Activated T-cell treated with anti-CD3 and anti-CD28 coated beads, Interleukin-2, amount 50 U/mL, for 72 hours (primary cell): ENCODE measurements at regions not wholly inside any gene's neighbourhood (a gene's known extent, or its start where the extent isn't known, plus 50 kb on each side); places are given as distances from the start of the nearest gene placed in this dataset.
"Not testable (repeated sequence)": the region's sequence is repeated elsewhere in the genome, so short reads cannot be mapped to it uniquely, and the experiment has no call there.

Experiments
- ATAC-seq, 2 donors: fragments of 150-1000 bp; cut with Tn5 transposase; replicated peaks in 1 of 2; 2 replicates each; pipeline ENCODE4 v1.10.0; 2021; ENCODE audit warnings: moderate library complexity in 2 of 2, mild to moderate bottlenecking in 1 of 2
- DNase-seq, 2 donors: peaks; one replicate each; pipeline ENCODE4 v3.0.0; 2021 to 2022; ENCODE audit warnings: mixed read lengths in 1 of 2
- H3K27ac Mint-ChIP-seq: one replicate; pipeline ENCODE4 v1.8.0; 2022; ENCODE audit warnings: mild to moderate bottlenecking, moderate library complexity, mixed read lengths
- H3K27me3 Mint-ChIP-seq: one replicate; pipeline ENCODE4 v1.8.0; 2022; ENCODE audit warnings: low read depth, mixed read lengths
- H3K36me3 Mint-ChIP-seq, 2 donors: one replicate each; pipeline ENCODE4 v1.8.0; 2022; ENCODE audit warnings: mixed read lengths in 2 of 2, mild to moderate bottlenecking in 1 of 2; ENCODE audit not compliant: insufficient read depth in 2 of 2
- H3K4me1 Mint-ChIP-seq: one replicate; pipeline ENCODE4 v1.8.0; 2022; ENCODE audit warnings: low read depth, mixed read lengths
- H3K4me3 Mint-ChIP-seq, 2 donors: one replicate each; pipeline ENCODE4 v1.8.0; 2022; ENCODE audit warnings: mild to moderate bottlenecking in 2 of 2, mixed read lengths in 2 of 2, moderate library complexity in 2 of 2
- H3K9me3 Mint-ChIP-seq, 2 donors: one replicate each; pipeline ENCODE4 v1.8.0; 2022; ENCODE audit warnings: mixed read lengths in 2 of 2

- H3K4me1 Mint-ChIP-seq, H3K27me3 Mint-ChIP-seq, H3K27ac Mint-ChIP-seq: not testable (repeated sequence)
Observed at GRCh38 chr7:39798077-39798476, 152.0 kb upstream of the CDK13 start.

GRCh38 chr7:39808796-39809481 lies 141.1 kb upstream of the CDK13 start:
- ATAC-seq (no peak), DNase-seq (no peak)
- Mint-ChIP-seq H3K36me3 (no peaks in the 10 kb centered on the region), H3K4me3 (no peak overlapping the region), H3K9me3 (no peaks in the 10 kb centered on the region), H3K4me1 (no peaks in the 10 kb centered on the region), H3K27me3 (peaks cover 11% of the 10 kb centered on the region), H3K27ac (no peak overlapping the region)

More at GRCh38 chr7:39798077-39798476, 152.0 kb upstream of the CDK13 start:
- not testable (repeated sequence) for ATAC-seq, DNase-seq, H3K4me3 Mint-ChIP-seq, H3K36me3 Mint-ChIP-seq, H3K9me3 Mint-ChIP-seq

DNA sequence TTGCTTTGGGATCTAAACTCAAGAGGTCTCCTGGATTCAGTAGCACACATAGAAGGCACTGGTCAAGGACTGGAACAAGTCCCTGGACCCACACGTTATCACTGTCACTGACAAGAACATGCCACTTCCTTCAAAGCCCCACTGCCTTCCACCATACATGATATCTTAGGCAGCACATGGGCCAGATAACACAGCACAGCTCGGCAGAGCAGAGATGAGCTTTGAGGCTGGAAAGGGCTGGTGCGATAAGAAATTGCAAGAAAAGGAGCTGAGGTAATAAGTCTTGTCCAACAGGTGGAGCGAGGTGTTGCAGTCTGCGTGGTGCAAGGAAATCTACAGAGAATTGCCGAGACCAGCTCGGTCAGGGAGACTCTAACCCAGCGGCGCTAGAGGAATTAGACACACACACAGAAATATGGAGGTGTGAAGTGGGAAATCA lies 139.8 kb upstream of the CDK13 start:
- DNase-seq (no peak), ATAC-seq (no peak)
- H3K27me3 Mint-ChIP-seq = peaks cover 24% of the 10 kb centered on the region

DNA sequence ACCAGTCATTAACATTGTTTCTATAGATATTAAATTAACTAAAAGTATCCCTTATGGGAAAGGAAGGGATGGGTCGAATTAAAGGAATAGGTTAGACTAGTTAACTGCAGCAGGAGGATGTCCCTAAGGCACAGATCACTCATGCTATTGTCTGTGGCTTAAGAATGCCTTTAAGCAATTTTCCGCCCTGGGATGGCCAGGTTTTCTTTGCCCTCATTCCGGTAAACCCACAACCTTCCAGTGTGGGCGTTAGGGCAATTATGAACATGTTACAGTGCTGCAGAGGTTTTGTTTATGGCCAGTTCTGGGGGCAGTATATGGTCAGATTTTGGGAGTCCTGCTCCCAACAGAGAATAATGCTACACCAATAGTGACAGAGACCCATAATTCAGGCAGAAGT lies 139.3 kb upstream of the CDK13 start:
- H3K27me3 Mint-ChIP-seq = peaks cover 29% of the 10 kb centered on the region
- ATAC-seq (no peak), DNase-seq (no peak)
- H3K4me1 Mint-ChIP-seq = no peaks in the 10 kb centered on the region
- H3K4me3 Mint-ChIP-seq = no peak overlapping the region
- no peak overlapping the region for H3K27ac Mint-ChIP-seq
- H3K36me3 Mint-ChIP-seq = no peaks in the 10 kb centered on the region
- no peaks in the 10 kb centered on the region for H3K9me3 Mint-ChIP-seq

More for the DNA sequence above, 139.8 kb upstream of the CDK13 start:
- H3K4me3 Mint-ChIP-seq = no peak overlapping the region
- no peaks in the 10 kb centered on the region for H3K9me3 Mint-ChIP-seq
- H3K4me1 Mint-ChIP-seq = no peaks in the 10 kb centered on the region
- no peak overlapping the region for H3K27ac Mint-ChIP-seq
- H3K36me3 Mint-ChIP-seq = no peaks in the 10 kb centered on the region

- no peak for ATAC-seq
- H3K36me3 Mint-ChIP-seq = no peaks in the 10 kb centered on the region
- H3K4me1 Mint-ChIP-seq = no peaks in the 10 kb centered on the region
- H3K4me3 Mint-ChIP-seq = no peak overlapping the region
- no peak overlapping the region for H3K27ac Mint-ChIP-seq
- H3K9me3 Mint-ChIP-seq = no peaks in the 10 kb centered on the region
- H3K27me3 Mint-ChIP-seq = peaks cover 34% of the 10 kb centered on the region
- DNase-seq = no peak
Observed at GRCh38 chr7:39811161-39811614, 138.9 kb upstream of the CDK13 start.

DNA sequence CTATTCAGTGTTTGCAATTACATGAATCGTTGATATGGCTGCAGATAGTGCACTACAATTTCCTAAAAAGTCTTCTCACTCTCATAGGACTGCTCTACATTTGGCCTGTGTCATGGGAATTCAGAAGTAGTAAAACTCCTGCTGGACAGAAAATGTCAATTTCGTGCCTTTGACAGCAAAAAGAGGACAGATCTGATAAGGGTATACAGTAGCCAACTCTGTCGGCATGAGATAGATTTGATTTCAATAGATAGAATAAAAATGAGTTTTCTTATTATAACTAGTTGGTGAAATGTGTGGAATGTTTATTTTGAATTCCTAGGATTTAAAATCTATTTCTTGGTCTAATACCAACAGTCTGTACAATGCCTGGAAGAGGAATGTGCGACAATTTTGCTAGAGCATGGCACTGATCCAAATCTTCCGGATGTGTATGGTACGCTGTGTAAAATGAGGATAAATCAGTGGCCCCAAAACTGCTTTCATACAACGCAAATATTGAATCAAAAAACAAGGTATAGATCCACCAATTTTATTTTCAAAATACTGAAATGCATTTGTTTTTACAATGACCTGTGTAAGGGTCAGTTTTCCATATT lies 133.5 kb upstream of the CDK13 start:
- Mint-ChIP-seq H3K36me3 (no peaks in the 10 kb centered on the region), H3K4me3 (no peak overlapping the region), H3K27me3 (peaks cover 52% of the 10 kb centered on the region), H3K27ac (no peak overlapping the region), H3K4me1 (no peaks in the 10 kb centered on the region), H3K9me3 (no peaks in the 10 kb centered on the region)
- no peak for DNase-seq
- ATAC-seq = no peak

DNA sequence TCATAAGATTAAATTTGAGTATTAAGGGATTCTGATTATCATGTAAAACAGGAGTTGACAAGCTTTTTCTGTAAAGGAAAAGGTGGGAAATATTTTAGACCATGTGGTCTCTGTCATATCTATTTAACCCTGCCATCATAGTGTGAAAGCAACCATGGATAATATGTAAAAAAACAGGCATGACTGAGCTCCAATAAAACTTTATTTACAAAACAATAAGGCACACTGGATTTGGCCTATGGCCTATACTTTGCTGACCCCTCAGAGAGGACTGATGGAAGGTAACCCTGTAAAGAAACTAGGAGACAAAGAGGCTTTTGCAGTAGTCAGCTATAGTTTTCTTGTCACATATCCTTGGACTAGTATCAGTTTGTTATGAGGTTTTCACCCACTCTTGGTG lies 130.5 kb upstream of the CDK13 start:
- DNase-seq (no peak), ATAC-seq (no peak)
- no peaks in the 10 kb centered on the region for H3K9me3 Mint-ChIP-seq
- no peaks in the 10 kb centered on the region for H3K36me3 Mint-ChIP-seq
- peaks cover 52% of the 10 kb centered on the region for H3K27me3 Mint-ChIP-seq
- H3K4me3 Mint-ChIP-seq = no peak overlapping the region
- no peak overlapping the region for H3K27ac Mint-ChIP-seq
- no peaks in the 10 kb centered on the region for H3K4me1 Mint-ChIP-seq

DNA sequence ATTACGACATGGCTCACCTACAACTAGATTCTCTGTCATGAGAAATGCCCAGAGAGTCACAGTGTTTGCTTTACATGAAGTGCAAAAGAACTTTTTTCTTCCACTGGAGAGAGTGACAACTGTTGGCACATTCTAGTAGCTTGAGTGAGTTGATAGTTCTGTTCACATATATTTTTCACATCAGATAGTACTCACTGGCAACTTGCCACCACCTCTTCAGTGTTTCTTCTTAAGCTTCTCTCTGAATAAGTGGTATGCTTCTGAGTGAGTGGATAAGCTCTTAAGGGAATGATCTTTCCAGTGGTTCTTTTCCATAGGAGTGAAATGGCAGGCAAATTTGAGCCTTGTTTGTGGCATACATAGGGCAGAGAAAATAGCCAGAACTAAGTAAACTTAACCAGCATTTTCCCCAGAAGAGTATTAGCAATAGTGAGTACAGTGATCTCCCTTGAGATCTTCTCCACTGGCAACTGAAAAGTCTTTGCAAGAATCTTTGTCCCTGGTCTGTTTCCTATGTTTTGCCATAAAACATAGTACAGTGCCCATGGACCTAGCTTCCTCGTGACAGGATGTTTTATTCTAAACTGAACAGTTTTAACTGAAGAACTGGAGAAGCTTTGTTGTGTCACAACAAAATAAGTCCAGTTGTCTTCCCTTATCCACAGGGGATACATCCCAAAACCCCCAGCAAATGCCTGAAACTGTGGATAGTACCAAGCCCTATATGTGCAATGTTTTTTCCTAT lies 125.4 kb upstream of the CDK13 start:
- no peaks in the 10 kb centered on the region for H3K9me3 Mint-ChIP-seq
- H3K27ac Mint-ChIP-seq = no peak overlapping the region
- DNase-seq = no peak
- H3K4me1 Mint-ChIP-seq = peaks cover 5% of the 10 kb centered on the region
- no peak for ATAC-seq
- H3K4me3 Mint-ChIP-seq = no peak overlapping the region
- peaks cover 38% of the 10 kb centered on the region for H3K27me3 Mint-ChIP-seq
- no peaks in the 10 kb centered on the region for H3K36me3 Mint-ChIP-seq

GRCh38 chr7:39825401-39825980 lies 124.6 kb upstream of the CDK13 start:
- Mint-ChIP-seq H3K9me3 (no peaks in the 10 kb centered on the region), H3K36me3 (no peaks in the 10 kb centered on the region), H3K4me1 (peaks cover 5% of the 10 kb centered on the region), H3K27me3 (peaks cover 38% of the 10 kb centered on the region), H3K4me3 (no peak overlapping the region), H3K27ac (no peak overlapping the region)
- DNase-seq (no peak), ATAC-seq (no peak)

GRCh38 chr7:39826166-39826565 lies 123.9 kb upstream of the CDK13 start:
- ATAC-seq = no peak
- Mint-ChIP-seq H3K27ac (no peak overlapping the region), H3K4me1 (peaks cover 5% of the 10 kb centered on the region), H3K9me3 (no peaks in the 10 kb centered on the region), H3K4me3 (no peak overlapping the region), H3K27me3 (peaks cover 40% of the 10 kb centered on the region), H3K36me3 (no peaks in the 10 kb centered on the region)
- no peak for DNase-seq

GRCh38 chr7:39827571-39827970 lies 122.5 kb upstream of the CDK13 start:
- Mint-ChIP-seq H3K4me1 (peaks cover 5% of the 10 kb centered on the region), H3K4me3 (no peak overlapping the region), H3K9me3 (no peaks in the 10 kb centered on the region), H3K27me3 (peaks cover 45% of the 10 kb centered on the region), H3K36me3 (no peaks in the 10 kb centered on the region), H3K27ac (no peak overlapping the region)
- no peak for ATAC-seq
- no peak for DNase-seq

GRCh38 chr7:39829028-39829427 lies 121.0 kb upstream of the CDK13 start:
- ATAC-seq (no peak), DNase-seq (no peak)
- Mint-ChIP-seq H3K9me3 (no peaks in the 10 kb centered on the region), H3K27ac (no peak overlapping the region), H3K4me3 (no peak overlapping the region), H3K27me3 (peaks cover 43% of the 10 kb centered on the region), H3K36me3 (no peaks in the 10 kb centered on the region), H3K4me1 (peaks cover 5% of the 10 kb centered on the region)

- Mint-ChIP-seq H3K36me3 (no peaks in the 10 kb centered on the region), H3K27me3 (peaks cover 55% of the 10 kb centered on the region), H3K27ac (no peak overlapping the region), H3K4me1 (no peaks in the 10 kb centered on the region), H3K9me3 (no peaks in the 10 kb centered on the region), H3K4me3 (no peak overlapping the region)
- ATAC-seq (no peak), DNase-seq (no peak)
Observed at GRCh38 chr7:39832519-39833085, 117.5 kb upstream of the CDK13 start.
